ENCODE measurements at regions not wholly inside any gene's neighbourhood (a gene's known extent, or its start where the extent isn't known, plus 50 kb on each side); places are given as distances from the start of the nearest gene placed in this dataset.

DNA sequence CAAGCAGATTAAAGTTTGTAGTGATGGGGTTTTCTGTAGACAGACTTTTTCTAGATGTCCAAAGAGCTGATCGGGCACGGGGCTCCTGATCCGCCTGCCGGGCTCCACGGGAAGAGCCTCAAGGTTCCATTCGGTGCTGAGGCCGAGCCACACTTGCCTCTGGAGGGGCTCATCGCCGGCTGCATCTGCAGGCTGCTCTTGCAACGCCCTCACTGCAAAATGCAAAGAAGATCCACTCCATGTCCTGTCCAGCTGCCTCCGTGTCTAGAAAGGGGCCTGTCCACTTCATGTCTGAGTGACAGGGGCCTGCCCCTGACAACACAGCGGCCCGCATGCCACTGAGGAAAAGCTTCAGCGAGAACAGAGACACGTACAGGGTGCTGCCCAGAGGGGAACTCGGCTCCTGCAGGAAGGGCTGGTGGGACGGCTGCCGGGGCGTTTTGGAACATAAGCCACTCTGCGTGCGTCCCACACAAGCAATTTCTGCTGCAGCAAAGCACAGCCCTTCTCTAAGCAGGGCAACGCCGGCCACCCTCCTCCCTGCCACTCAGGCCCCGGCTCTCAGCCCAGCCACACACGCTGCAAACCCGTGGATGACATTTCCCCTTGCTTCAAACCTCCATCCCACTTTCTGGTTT lies 53.6 kb upstream of the CTDP1 start:
- TF ChIP-seq, protein P1, sequence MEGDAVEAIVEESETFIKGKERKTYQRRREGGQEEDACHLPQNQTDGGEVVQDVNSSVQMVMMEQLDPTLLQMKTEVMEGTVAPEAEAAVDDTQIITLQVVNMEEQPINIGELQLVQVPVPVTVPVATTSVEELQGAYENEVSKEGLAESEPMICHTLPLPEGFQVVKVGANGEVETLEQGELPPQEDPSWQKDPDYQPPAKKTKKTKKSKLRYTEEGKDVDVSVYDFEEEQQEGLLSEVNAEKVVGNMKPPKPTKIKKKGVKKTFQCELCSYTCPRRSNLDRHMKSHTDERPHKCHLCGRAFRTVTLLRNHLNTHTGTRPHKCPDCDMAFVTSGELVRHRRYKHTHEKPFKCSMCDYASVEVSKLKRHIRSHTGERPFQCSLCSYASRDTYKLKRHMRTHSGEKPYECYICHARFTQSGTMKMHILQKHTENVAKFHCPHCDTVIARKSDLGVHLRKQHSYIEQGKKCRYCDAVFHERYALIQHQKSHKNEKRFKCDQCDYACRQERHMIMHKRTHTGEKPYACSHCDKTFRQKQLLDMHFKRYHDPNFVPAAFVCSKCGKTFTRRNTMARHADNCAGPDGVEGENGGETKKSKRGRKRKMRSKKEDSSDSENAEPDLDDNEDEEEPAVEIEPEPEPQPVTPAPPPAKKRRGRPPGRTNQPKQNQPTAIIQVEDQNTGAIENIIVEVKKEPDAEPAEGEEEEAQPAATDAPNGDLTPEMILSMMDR (IDR thresholded peaks at IDR 0.05), result no peak
- TF ChIP-seq POLR2A (IDR thresholded peaks at IDR 0.05), result no peak
- TF ChIP-seq EP300 (IDR thresholded peaks at IDR 0.05), result no peak

Measured in tibial nerve (tissue), 4 donors.